GM18907 (cell line): ENCODE measurements at regions not wholly inside any gene's neighbourhood (a gene's known extent, or its start where the extent isn't known, plus 50 kb on each side); places are given as distances from the start of the nearest gene placed in this dataset.

Source experiments
- ATAC-seq: cut with Tn5 transposase; IDR thresholded peaks from one replicate; pipeline ENCODE4 v1.9.1; 2021; ENCODE audit warnings: mild to moderate bottlenecking, moderate library complexity; ENCODE audit not compliant: unreplicated experiment

GRCh38 chr21:31503467-31503866 is 156.0 kb upstream of the SOD1 start:
- no peak for ATAC-seq

- no peak for ATAC-seq
Observed at GRCh38 chr21:31502537-31503143, 156.9 kb upstream of the SOD1 start.

GRCh38 chr21:31501926-31502325 is 157.6 kb upstream of the SOD1 start:
- no peak for ATAC-seq

GRCh38 chr21:31500982-31501381 is 156.9 kb upstream of the TIAM1 start:
- ATAC-seq = no peak

- ATAC-seq = no peak
Observed at GRCh38 chr21:31500071-31500470, 156.0 kb upstream of the TIAM1 start.

GRCh38 chr21:31498985-31499384 is 154.9 kb upstream of the TIAM1 start:
- ATAC-seq = no peak

GRCh38 chr21:31497914-31498313 is 153.9 kb upstream of the TIAM1 start:
- no peak for ATAC-seq

- no peak for ATAC-seq
Observed at GRCh38 chr21:31493350-31493880, 149.4 kb upstream of the TIAM1 start.

GRCh38 chr21:31491617-31492016 is 147.6 kb upstream of the TIAM1 start:
- no peak for ATAC-seq

- no peak for ATAC-seq
Observed at GRCh38 chr21:31490443-31490842, 146.4 kb upstream of the TIAM1 start.

GRCh38 chr21:31489726-31490125 is 145.7 kb upstream of the TIAM1 start:
- no peak for ATAC-seq

GRCh38 chr21:31489014-31489413 is 145.0 kb upstream of the TIAM1 start:
- no peak for ATAC-seq

- ATAC-seq = no peak
Observed at GRCh38 chr21:31484219-31484618, 140.2 kb upstream of the TIAM1 start.

GRCh38 chr21:31483146-31483545 is 139.1 kb upstream of the TIAM1 start:
- no peak for ATAC-seq

- no peak for ATAC-seq
Observed at GRCh38 chr21:31482460-31482859, 138.4 kb upstream of the TIAM1 start.

GRCh38 chr21:31480228-31480627 is 136.2 kb upstream of the TIAM1 start:
- ATAC-seq = no peak

- ATAC-seq = no peak
Observed at GRCh38 chr21:31479714-31480113, 135.7 kb upstream of the TIAM1 start.

GRCh38 chr21:31479222-31479621 is 135.2 kb upstream of the TIAM1 start:
- no peak for ATAC-seq

- ATAC-seq = no peak
Observed at GRCh38 chr21:31476263-31477022, 132.4 kb upstream of the TIAM1 start.

GRCh38 chr21:31475223-31475622 is 131.2 kb upstream of the TIAM1 start:
- no peak for ATAC-seq

- ATAC-seq = no peak
Observed at GRCh38 chr21:31473685-31474345, 129.8 kb upstream of the TIAM1 start.

GRCh38 chr21:31471865-31472264 is 127.8 kb upstream of the TIAM1 start:
- ATAC-seq = no peak
